Tibial nerve (tissue), 4 donors: ENCODE measurements at regions not wholly inside any gene's neighbourhood (a gene's known extent, or its start where the extent isn't known, plus 50 kb on each side); places are given as distances from the start of the nearest gene placed in this dataset.
A peak's percentile ranks its signal among the peaks of the same experiment; 100 is the strongest.

ENCODE experiments used
- DNase-seq, 2 donors: peaks; one replicate each; pipeline ENCODE4 v3.0.0-alpha.2; 2019; ENCODE audit warnings: low spot score in 2 of 2
- H3K27ac ChIP-seq, 4 donors: fragments of 200-600 bp; sonication (generic) in 3 of 4; one replicate each; pipeline ENCODE4 v1.5.1; 2017 to 2019; ENCODE audit warnings: mild to moderate bottlenecking in 1 of 4
- H3K27me3 ChIP-seq, 2 donors: fragments of 200-600 bp; sonication (generic) in 1 of 2; one replicate each; pipeline versions ENCODE4 v1.5.1 to v1.6.0; 2017 to 2019
- H3K36me3 ChIP-seq, 3 donors: fragments of 200-600 bp; sonication (generic); one replicate each; pipeline ENCODE4 v1.5.1; 2018 to 2019
- H3K4me1 ChIP-seq, 4 donors: fragments of 200-600 bp; sonication (generic) in 3 of 4; one replicate each; pipeline ENCODE4 v1.5.1; 2017 to 2019
- H3K4me3 ChIP-seq, 4 donors: fragments of 200-600 bp; sonication (generic) in 3 of 4; one replicate each; pipeline ENCODE4 v1.5.1; 2017 to 2019; ENCODE audit warnings: mild to moderate bottlenecking in 1 of 4, moderate library complexity in 1 of 4
- H3K9me3 ChIP-seq, 4 donors: fragments of 200-600 bp; sonication (generic) in 3 of 4; one replicate each; pipeline ENCODE4 v1.5.1; 2017 to 2019
- EP300 ChIP-seq, 2 donors: sonication (generic); formaldehyde crosslinking; IDR thresholded peaks; one replicate each; pipeline ENCODE4 v1.6.1; 2017; ENCODE audit warnings: antibody characterized with exemption in 2 of 2, mild to moderate bottlenecking in 1 of 2
- POLR2A ChIP-seq, 2 donors: fragments of 450-650 bp; IDR thresholded peaks; one replicate each; pipeline ENCODE4 v1.6.1; 2017; ENCODE audit warnings: antibody characterized with exemption in 2 of 2, mild to moderate bottlenecking in 2 of 2, moderate library complexity in 2 of 2
- WGBS, 2 donors: methylation state at CpG; one replicate each; pipeline ENCODE4 v1.1.5; 2018; 5-methylcytosine and 5-hydroxymethylcytosine counted together
- TF ChIP-seq, protein P1 (sequence below), 5 experiments: fragments of 200-600 bp in 3 of 5; fragments of 450-650 bp in 2 of 5; sonication (generic) in 3 of 5; IDR thresholded peaks; one replicate each; pipeline ENCODE4 v1.5.1; 2016 to 2019; ENCODE audit warnings: antibody characterized with exemption in 5 of 5, mild to moderate bottlenecking in 3 of 5, moderate library complexity in 2 of 5

DNA sequence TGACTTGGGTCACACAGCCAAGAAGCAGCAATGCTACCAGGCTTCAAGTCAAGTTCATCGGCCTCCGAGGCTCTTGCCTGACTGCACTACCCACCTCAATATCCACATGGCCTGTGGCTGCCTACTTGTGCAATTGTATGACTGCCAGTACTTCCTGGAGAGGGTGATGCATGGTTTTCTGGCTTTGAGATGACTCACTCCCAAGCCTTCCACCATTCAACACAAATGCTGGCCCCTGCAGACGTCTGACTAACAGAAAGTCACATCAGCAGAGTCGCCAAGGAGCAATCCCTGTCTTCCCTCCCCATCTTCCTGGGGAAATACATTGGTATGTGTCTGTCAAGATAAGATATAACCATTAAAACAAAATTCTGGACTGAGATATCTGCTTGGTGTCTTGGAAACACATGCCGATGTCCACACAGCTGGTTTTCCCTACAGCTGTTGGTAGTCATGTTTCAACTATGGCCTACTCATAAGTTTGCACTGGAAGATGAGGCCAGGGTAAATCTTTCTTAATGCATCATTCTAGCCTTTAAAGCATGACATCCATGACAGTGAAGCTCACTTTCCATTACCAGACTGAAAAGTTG is 79.6 kb upstream of the SPATA12 start:
- TF ChIP-seq POLR2A (IDR thresholded peaks at IDR 0.05) (no peak), EP300 (IDR thresholded peaks at IDR 0.05) (peak in 1 of 2 donors; percentile 54)
- TF ChIP-seq, protein P1, sequence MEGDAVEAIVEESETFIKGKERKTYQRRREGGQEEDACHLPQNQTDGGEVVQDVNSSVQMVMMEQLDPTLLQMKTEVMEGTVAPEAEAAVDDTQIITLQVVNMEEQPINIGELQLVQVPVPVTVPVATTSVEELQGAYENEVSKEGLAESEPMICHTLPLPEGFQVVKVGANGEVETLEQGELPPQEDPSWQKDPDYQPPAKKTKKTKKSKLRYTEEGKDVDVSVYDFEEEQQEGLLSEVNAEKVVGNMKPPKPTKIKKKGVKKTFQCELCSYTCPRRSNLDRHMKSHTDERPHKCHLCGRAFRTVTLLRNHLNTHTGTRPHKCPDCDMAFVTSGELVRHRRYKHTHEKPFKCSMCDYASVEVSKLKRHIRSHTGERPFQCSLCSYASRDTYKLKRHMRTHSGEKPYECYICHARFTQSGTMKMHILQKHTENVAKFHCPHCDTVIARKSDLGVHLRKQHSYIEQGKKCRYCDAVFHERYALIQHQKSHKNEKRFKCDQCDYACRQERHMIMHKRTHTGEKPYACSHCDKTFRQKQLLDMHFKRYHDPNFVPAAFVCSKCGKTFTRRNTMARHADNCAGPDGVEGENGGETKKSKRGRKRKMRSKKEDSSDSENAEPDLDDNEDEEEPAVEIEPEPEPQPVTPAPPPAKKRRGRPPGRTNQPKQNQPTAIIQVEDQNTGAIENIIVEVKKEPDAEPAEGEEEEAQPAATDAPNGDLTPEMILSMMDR (IDR thresholded peaks at IDR 0.05): no peak
- Histone ChIP-seq H3K9me3 (no peaks in the 10 kb centered on the region), H3K4me1 (peaks cover 0 to 36% (median 7%) of the 10 kb centered on the region in 4 donors), H3K27ac (peak overlapping the region in 1 of 4 donors; percentile 29), H3K4me3 (no peak overlapping the region), H3K36me3 (no peaks in the 10 kb centered on the region), H3K27me3 (no peaks in the 10 kb centered on the region)
- 60 to 69% methylated on average over 5 of the region's 5 CpGs for WGBS, 2 donors
- no peak for DNase-seq

DNA sequence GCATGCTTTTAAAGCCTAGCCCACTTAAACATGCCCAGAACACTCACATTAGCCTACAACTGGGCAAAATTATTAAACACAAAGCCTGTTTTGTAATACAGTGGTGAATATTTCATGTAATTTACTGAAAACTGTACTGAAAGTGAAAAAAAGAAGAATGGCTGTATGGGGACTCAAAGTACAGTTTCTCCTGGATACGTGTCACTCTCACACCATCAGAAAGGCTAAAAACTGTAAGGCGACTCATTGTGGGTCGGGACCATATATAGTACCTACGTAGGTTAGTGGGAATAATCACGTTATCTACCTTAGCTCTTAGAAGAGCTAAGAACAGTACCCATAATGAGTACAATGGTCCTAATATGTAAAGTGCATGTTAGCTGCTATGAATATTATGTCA is 80.2 kb upstream of the SPATA12 start:
- H3K4me1 ChIP-seq: peaks cover 0 to 30% (median 4%) of the 10 kb centered on the region in 4 donors
- no peaks in the 10 kb centered on the region for H3K36me3 ChIP-seq
- WGBS, 2 donors: 91 to 98% methylated on average over 5 of the region's 5 CpGs
- DNase-seq: no peak
- no peaks in the 10 kb centered on the region for H3K27me3 ChIP-seq
- no peak overlapping the region for H3K27ac ChIP-seq
- TF ChIP-seq POLR2A (IDR thresholded peaks at IDR 0.05) (no peak), EP300 (IDR thresholded peaks at IDR 0.05) (no peak)
- TF ChIP-seq, protein P1 (IDR thresholded peaks at IDR 0.05): no peak
- H3K9me3 ChIP-seq: no peaks in the 10 kb centered on the region
- H3K4me3 ChIP-seq: no peak overlapping the region

DNA sequence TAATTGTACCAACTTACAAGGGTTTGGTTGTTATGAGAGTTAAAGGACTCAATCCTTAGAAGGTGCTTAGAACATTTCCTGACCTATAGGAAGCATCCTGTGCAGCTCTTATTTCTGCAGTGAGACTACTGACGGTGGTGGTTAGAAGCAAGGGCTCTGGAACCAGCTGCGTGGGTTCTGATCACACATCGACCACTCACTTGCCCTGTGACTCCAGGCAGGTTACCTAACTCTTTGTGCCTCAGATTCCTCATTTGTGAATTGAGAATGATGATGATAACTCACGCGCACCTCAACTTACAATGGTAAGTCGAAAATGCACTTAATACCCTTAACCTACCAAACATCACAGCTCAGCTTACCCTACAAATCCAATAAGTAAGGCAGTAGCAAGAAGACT is 80.7 kb upstream of the SPATA12 start:
- DNase-seq: no peak
- H3K36me3 ChIP-seq: no peaks in the 10 kb centered on the region
- 91 to 92% methylated on average over 6 of the region's 6 CpGs for WGBS, 2 donors

DNA sequence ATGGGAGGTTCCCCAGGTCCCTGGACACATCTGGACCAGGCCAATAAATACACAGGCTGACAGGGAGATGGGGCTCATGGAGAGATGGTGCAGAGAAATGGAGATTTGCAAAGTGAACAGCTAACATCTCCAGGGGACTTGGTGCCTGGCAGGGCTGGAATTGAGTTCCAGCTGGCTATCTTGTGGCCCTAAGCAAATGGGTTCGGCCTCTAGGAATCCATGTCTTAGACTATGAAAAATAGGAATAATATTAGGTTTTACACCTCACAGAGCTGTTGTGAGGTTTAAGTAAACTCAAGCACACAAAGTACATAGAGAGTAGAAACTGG is 82.9 kb upstream of the SPATA12 start:
- H3K27me3 ChIP-seq: no peaks in the 10 kb centered on the region
- WGBS, 2 donors: 94 to 100% methylated on average over 1 of the region's 1 CpG
- H3K27ac ChIP-seq: peak overlapping the region in 3 of 4 donors; percentile 51 to 80 (median 66)
- no peak overlapping the region for H3K4me3 ChIP-seq
- peaks cover 0 to 16% (median 1%) of the 10 kb centered on the region in 4 donors for H3K4me1 ChIP-seq
- H3K36me3 ChIP-seq: no peaks in the 10 kb centered on the region
- TF ChIP-seq POLR2A (IDR thresholded peaks at IDR 0.05): no peak
- H3K9me3 ChIP-seq: no peaks in the 10 kb centered on the region
- DNase-seq: no peak

More for the DNA sequence above, 80.7 kb upstream of the SPATA12 start:
- Histone ChIP-seq H3K27ac (no peak overlapping the region), H3K27me3 (no peaks in the 10 kb centered on the region), H3K9me3 (no peaks in the 10 kb centered on the region), H3K4me1 (peaks cover 0 to 25% (median 4%) of the 10 kb centered on the region in 4 donors), H3K4me3 (no peak overlapping the region)
- TF ChIP-seq POLR2A (IDR thresholded peaks at IDR 0.05): no peak
- TF ChIP-seq, protein P1 (IDR thresholded peaks at IDR 0.05): no peak
- no peak for TF ChIP-seq EP300 (IDR thresholded peaks at IDR 0.05)

DNA sequence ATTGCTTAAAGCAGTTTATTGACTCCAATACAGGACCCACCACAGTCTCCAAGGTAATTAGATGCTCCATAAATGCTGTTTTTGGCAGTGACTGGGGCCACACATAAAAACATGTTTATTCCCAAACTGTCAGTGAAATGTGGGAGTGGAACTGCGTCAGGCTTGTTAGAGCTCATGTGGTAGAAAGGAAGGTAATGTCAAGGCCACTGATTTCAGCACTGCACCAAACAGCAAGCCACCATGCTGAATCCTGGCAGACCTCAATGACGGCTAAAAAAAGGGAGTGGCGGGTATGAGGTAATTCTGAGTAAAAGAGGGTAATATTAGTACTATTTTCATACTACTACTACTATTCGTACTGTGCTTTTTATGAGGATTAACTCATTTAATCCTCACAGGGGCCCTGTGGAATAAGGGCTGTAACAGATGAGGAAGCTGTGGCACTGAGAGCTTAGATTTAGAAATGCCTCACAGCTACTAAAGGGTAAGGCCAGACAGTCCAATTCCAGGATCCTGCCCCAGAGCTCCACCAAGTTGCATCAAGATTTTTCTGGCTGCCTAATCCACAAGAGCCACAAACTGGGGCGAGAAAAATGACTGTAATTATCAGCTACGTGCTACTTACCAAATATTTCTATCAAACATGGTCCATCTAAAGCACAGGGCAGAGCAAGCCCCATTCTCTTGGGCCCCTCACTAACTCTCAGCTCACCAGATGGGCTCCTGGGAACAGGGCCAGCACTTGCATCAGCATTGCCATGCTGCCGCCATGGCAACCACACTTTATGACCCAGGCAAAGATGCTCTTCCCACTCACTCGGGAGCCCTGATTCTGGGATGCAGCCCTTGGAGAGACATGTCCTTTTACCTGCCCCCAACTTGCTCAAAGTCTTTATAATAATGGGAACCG is 83.6 kb upstream of the SPATA12 start:
- H3K4me1 ChIP-seq: peaks cover 0 to 16% (median 1%) of the 10 kb centered on the region in 4 donors
- DNase-seq: no peak
- no peaks in the 10 kb centered on the region for H3K36me3 ChIP-seq
- WGBS, 2 donors: 58 to 61% methylated on average over 9 of the region's 9 CpGs
- H3K27ac ChIP-seq: peak overlapping the region in 3 of 4 donors; percentile 51 to 80 (median 66)
- no peak for TF ChIP-seq POLR2A (IDR thresholded peaks at IDR 0.05)
- TF ChIP-seq EP300 (IDR thresholded peaks at IDR 0.05): peak in 1 of 2 donors; percentile 56
- no peaks in the 10 kb centered on the region for H3K9me3 ChIP-seq
- no peak overlapping the region for H3K4me3 ChIP-seq
- no peaks in the 10 kb centered on the region for H3K27me3 ChIP-seq

DNA sequence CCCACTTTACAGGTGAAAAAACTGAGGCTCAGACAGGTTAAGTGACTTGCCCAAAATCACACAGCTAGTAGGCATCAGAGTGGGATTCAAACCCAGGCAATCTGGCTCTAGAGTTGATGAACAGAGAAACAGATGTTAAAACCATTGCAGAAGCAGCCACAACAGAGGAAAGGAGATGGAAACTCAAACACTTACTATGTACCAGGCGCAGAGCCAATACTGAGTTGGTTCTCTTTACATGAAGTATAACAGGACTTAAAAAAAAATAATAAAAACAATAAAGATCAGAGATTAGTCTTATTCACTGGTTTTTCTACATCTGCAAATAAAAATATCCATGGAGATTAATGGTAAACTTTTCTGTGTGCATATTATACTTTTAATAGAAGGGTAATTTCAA is 84.9 kb upstream of the SPATA12 start:
- no peaks in the 10 kb centered on the region for H3K9me3 ChIP-seq
- no peaks in the 10 kb centered on the region for H3K36me3 ChIP-seq
- H3K4me3 ChIP-seq: no peak overlapping the region
- TF ChIP-seq, protein P1 (IDR thresholded peaks at IDR 0.05): no peak
- TF ChIP-seq POLR2A (IDR thresholded peaks at IDR 0.05): no peak
- no peak for TF ChIP-seq EP300 (IDR thresholded peaks at IDR 0.05)
- no peak for DNase-seq
- WGBS, 2 donors: 86 to 91% methylated on average over 1 of the region's 1 CpG
- peaks cover 0 to 16% (median 1%) of the 10 kb centered on the region in 4 donors for H3K4me1 ChIP-seq
- peak overlapping the region in 1 of 4 donors; percentile 80 for H3K27ac ChIP-seq
- H3K27me3 ChIP-seq: no peaks in the 10 kb centered on the region
